ENCODE measurements at regions not wholly inside any gene's neighbourhood (a gene's known extent, or its start where the extent isn't known, plus 50 kb on each side); places are given as distances from the start of the nearest gene placed in this dataset.

DNA sequence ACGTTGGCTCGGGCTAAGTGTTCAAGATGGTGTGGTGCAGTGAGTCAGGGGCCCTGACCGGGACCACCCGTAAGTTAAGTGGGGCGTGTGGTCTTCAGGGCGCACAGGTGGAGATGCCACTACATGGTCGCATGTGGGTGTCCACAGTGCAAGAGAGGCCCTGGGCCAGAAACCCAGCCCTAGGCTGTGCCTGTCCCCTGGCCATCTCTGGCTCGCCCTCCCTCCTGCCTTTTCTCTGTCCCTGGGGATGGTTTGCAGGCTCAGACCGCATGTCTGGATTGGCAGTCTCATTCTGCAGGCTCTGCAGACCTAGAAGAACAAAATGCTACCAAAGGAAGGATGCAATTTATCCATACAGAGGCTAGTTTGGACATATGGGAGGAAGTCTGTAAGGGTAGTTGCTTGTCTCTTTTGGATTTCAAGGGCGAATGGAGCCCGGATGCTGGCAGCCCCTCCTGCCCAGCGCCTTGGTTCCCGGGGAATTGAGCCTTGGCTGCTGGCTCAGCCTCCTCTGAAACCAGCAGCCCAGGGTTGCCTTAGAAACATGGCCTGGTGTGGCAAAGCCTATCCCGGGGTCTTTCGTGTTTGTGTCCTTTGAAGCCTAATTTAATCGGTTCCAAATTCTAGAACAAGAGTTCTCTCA, 417.5 kb upstream of the HS6ST1 start:
- no peak for DNase-seq

DNA sequence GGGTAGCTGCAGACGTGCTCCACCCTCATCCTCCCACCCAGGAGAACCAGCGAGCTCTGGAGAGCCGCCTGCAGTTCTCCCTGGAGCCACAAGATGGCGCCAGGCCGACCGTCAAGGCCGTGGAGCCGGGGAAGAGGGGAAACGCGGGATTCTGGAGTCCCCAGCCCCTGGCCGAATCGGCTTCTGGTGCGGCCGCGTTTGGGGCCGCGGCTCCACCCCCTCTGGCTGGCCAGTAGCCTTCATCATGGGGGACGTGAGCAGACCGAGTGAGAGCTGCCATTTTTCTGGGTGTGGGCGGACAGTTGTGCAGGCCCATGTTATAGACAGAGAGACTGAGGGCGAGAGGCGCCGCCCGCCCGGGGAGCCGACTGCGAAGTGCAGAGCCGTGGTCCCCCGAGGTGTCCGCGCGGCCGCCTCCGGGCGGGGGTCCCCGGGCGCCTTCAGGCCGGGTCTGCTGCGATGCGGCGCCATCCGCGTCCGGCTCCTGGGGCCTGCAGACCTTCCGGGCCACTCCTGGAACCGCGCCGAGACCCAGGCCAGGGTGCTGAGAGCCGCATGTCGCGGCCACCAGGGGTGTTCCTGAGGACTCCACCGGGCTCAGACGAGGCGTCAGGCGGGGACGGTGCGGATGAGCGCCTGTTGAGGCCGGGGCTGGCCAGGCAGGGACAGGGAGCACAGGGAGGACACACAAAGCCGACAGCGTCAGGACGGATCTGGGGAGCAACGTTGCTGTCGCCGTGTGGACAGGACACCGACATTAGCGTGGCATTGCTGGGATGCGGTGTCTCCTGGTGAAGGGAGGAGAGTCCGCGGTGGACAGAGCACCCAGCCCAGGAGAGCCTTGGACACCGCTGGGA, 418.2 kb upstream of the HS6ST1 start:
- DNase-seq = peak; percentile 91

DNA sequence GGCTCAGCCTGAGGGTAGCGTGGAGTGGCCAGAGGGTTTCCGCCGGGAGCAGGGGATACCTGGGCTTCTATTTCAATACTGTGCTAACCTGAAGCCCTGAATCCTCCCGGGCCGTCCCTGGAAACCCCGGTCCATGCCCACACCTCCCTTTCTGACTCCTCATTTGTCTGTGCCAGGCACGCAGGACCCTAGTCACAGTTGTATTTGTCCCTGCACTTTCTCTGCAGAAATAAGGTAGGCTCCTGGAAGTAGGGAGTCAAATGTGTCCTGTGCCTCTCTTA, 418.8 kb upstream of the HS6ST1 start:
- DNase-seq = no peak

DNA sequence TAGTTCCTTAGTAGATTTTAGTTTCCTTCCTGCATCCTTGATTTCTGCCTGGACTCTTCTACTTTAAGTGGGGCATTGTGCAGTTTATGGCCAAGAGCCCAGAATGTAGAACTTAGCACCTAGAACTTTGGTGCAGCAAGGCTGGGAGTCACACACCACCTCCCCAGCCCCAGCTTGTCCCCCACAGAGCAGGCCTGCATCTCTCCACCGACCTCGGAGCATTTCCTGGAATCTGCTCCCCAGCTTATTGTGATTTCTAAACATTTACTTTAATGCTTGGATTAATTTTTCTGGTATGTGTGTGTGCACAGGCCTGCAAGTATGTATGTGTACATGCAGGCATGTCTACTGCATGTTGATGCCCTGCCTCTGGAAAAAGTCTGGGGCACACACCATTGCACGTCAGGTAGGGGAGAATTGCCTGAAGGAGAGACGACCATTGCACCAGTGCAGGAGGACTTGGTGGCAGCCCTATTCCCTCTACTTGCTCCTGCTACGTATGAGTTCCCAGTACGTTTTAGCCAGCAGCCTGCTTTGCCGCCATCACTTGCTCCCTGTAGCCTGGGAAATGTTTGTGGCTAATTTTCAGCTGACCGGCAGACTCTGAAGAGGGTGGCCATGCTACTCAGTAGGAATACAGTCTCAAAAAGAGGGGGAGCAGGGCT, 419.9 kb upstream of the HS6ST1 start:
- no peak for DNase-seq

DNA sequence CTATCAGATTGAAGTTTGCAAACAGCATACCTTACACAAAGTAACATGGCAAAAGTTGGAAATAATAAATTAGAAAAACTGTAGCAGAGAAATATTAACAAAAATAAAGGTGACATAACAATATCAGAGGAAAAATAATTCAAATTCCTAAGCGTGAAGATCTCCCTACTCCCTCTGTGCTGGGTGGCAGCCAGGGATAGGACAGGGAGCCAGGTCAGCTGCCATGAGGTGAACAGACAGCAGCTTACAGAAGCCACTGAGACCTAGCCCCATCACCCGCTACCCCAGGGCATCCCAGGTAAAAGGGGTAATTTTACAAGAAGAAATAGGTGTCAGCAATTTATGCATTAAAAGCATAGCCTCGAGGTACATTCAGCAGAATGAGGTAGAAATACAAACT, 423.8 kb upstream of the HS6ST1 start:
- DNase-seq = no peak

DNA sequence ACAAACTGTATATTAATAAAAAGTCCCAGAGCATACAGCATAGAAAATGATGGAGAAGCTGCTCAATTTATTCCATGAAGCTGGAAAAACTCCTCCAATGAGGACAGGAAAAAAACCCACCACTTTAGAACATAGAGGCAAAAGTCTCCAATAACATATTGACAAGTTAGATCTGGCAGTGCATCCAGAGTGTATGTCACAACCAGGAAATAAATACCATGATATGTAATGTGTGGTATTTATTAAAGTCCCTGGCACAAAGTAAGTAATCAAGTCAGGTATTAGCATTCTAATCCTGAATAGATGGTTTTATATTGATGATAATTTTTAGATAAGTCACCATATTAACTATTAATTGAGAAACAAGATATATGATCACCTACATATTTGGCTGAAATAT, 427.3 kb upstream of the HS6ST1 start:
- no peak for DNase-seq

DNA sequence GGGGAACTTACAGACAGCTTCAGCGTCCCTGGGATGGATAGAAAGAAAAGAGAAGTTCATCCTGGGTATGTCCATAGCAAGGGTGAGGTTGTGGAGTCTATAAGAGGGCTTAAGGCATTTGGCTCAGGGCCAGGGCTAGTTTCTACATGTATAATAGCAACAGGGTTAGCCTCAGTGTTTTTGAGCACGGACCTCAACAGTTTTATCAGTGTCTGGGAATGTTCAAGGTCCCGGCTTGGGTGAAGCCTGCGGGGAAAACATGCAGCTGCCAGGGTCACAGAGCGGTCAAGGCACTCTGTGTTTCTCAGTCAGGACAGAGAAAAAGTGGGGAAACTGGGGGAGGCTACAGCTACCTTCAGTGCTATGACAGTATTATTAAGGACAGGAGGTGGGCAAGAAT, 427.7 kb upstream of the HS6ST1 start:
- DNase-seq = peak; percentile 51

DNA sequence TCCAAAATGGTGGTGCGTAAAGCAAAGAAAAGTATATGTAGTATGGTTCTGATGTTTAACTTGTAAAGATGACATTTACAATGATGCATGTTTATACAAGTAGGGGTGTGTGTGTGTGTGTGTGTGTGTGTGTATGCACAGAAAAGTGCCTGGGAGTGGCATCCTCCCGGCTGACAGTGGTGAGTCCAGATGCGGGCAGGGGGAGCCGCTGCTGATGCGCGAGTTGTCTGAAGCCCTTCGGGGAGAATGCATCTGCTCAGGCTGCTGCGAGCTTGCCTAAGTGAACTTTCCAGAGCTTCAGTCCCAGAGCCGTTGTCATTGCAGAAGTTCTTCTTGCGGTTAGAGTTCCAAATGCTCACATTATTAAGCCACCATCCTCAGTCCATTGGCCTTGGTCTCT, 429.7 kb upstream of the HS6ST1 start:
- DNase-seq = no peak

DNA sequence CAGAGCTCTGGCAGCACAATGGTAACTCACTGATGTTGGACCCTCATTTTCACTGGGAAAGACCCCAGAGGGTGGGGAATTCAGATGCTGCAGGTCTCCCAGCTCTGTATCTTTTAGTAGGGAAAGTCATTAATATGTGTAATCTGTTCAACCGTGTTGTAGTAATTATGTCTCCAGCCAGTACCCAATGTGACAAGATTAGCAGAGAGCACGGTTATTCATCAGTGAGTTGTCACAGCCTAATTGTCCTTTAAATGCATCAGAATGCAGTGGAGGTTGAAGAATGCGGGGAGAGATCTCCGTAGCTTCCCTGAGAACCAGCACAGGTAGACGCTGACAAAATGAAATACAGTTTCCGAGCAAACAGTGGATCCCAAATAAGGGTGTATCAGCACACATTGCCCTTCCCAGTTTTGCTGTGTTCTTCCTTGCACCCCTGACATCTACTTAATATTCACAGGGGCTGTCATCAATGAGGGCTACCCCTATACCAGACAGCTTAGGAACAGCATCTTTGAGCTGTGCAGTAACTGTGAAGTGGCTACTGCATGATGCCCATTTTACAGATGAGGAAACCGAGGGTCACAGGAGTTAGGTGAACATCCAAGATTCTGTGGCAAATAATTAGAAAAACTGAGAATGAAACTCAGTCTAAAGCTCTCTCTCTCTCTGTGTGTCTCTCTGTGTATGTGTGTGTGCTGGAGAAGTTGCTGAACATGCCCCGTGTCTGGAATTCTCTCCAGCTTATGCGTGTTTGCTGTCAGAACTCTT, 430.4 kb upstream of the HS6ST1 start:
- DNase-seq = no peak

DNA sequence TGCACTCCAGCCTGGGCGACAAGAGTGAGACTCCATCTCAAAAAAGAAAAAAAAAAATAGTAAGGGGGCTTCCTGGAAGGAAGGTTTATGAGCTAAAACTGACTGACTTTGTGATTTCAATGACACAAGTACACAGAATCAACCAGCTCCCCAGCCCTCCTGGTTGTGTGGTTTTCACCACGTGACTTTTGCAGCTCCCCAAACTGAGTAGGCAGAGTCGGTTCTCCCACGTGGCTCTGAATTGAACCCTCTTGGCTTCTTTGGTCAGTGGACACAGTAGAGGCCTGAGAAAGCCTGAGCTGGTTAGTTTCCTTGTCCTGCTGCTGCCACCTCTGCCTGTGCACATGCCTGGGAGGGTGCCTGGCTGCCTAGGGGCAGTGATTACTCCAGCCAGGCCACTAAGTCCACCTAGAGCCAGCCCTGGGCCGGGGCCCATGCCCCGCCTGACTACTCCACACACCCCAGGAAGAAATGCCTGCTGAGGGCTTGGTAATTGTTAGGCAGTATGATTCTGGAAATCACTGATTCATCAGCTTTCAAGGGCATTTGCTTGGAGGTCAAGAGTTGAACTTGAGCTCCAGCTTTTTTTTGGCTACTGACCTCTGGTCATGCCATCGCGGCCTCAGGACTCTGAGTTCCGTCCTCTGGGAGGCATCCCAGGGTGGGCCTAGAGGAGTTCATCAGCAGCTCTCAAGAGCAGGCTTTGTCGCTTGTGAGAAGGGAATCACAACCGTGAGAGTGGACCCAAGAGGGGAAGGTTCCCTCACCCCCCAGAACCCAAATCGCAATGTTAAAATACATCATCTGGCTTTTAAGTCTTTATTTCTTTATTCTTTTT, 431.9 kb upstream of the HS6ST1 start:
- no peak for DNase-seq

DNA sequence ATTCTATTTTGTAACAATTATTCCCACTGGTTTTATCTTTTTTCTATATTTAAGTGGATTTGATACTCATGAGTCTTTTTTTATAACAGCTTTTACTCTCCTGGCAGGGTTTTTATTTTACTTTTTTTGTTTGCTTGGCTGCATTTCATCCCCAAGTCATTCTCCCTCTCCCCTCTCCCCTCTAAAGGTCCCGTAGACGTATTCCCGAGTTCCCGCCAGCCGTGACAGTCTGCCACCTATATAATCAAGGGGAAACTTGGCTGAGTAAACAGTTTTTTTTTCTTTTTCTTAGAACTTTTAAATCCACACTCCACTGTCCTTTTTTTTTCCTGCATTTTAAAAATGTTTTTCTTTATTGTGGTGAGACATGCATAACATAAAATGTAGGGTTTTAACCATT, 433.1 kb upstream of the HS6ST1 start:
- no peak for DNase-seq

DNA sequence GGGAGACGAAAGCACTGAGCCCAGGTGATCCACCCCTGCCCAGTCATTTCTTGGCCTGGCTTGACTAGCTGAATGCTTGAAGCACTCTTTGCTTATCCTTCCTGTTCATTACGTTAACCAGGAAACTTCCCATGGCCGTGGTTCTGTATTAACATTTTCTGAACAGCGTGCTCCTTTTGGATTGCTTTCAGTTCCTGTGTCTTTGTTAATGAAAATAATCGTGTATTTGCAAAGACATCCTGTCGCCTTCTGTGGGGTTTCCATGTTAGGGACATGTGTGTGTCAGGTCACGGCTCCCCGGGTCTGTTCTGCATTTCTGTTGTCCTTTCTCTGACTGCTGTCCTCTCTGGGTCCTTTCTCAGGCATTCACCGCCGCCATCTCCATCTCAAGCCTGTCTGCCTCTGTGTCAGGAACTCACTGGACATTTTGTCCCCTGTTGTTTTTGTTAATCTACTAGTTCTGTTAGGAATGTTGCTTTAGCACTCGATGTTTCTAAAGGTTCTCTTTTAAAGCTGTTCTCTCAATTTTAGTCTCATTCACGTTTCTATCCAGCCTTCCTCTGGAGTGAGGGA, 434.1 kb upstream of the HS6ST1 start:
- no peak for DNase-seq

DNA sequence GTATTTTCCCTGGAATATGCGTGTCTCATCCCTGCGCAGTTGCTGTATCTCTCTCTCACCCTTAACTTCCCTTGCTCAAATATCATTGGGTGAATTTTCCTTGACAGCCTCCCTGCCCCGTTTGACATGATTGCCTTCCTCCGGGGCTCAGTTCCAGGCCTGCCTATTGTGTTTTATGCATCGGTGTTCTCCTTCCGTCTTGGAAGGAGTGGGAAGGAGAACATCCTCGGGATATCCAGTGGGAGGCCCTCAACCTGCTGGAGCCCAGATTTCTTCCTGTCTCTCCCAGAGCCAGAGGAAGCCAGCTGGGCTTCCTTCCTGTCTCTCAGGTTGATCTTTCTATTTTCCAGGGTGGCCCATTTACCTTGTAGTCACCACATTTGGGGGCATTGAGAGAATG, 434.7 kb upstream of the HS6ST1 start:
- DNase-seq = no peak

DNA sequence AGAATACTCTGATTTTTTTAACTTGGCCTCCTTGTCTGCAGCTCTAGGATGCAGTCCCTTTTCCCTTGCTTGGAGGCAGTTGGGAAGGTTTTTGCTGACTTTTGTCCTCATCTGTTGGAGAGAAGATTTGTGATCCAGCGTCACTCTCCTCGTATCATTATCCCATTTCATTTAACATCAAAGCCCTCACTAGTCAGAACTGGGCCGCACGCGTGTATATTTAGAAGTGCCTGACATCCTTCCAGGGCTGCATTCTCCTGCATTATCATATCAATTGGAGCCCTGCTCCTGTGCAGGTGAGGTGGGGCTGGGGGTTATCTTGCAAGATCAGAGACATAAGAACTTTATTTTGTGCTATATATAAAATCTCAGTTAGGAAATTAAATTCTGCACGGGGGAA, 435.1 kb upstream of the HS6ST1 start:
- no peak for DNase-seq

DNA sequence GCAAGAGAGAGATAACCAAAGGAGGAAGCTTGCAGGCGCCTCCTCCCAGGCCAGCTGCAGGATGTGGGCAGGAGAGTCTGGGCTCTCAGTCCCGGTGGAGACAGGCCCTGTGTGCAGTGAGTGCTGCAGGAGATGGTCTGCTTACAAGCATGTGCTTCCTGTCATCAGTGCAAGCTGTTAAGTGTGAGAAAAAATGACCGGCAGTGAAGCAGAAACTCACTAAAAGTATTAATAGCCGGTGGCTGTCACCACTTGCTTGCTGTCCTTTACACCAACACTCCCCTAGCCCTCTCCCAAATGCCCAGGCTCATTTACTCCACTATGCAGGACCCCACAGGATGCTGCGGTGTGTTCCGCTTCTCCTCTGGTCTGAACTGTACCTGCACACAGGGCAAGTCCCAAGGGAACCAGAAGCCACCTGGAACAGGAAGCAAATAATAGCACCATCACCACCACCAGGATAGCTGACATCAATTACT, 435.6 kb upstream of the HS6ST1 start:
- no peak for DNase-seq

DNA sequence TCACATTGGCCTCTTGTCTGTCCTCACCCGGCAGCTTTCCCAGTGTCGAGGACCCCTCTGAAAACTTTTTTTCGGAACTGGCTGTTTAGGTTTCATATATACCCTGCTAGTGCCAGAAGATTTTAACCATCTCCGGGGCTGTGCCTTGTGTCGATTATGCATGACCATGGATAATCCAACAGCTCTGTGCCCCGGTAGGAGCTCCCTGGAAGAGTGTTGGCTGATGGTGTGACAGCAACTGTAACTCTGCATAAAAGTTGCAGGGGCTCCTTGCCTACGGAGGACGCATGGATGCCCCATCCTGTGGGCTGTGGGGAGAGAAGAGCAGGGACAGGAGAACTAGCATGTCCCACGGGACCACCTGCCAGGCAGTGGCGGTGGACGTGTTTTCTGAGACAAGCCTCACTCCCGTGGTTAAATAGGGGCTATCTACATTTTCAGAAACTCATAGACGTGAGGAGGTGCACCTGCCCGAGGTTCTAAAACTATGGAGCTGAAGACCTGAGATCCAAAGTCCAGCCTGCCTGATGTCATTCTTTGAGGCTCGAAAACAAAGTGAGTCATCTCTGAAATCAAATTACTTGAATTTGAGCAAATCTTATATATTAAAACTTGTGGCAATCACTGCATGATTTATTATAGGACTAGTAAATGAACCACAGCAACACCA, 437.2 kb upstream of the HS6ST1 start:
- no peak for DNase-seq

DNA sequence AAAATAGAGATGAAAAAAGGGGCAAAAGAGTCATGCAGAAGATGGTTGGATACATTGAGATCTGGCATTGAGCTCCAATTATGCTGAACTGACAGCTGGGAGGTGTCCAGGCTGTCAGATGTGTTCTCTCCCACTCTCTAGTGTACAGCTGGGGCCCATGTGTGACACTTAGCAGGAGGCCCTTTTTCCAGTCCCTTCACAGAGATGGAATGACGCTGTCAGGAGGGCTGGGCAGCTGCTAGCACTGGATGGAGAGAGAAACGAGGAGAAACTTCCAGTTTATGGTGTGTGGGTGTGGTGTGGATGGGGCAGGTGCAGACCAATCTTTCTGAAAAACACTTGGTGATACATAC, 437.7 kb upstream of the HS6ST1 start:
- DNase-seq = no peak

DNA sequence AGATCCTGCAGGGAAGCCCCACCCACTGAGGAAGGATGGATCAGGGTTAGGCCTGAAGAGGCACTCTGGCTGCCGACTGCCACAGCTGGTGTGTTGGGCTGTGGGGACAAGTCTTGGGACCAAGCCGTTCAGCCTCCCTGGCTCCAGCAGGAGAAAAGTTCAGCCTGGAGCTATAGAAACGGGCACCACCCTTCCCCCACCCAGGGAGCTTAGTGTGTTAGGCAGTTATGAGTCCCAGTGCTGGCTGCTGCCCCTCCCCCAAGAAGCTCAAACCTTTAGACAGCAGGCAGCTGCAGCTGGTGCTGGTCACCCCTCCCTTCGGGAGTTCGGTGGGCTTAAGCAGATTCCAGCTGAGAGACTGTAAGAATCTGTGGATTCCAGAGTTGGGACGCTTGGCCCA, 447.1 kb upstream of the HS6ST1 start:
- DNase-seq = no peak

DNA sequence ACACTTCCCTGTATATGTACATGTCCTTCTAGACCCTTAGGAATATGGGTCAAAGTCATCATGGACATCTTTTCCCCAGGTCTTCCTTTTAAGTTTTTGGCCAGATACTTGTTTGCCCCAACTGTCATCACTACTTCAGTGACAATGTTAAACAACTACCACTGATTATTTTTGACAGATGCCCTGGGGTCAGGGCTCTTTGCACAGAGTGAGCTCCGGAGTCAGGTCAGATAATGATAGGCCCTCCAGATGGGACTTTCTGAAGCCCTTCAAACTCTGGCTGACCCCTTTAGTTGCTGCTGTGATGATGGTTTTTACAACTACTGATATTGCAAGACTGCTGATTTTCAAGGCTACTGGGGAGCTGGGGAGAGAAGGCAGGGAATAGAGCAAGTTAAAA, 449.4 kb upstream of the HS6ST1 start:
- DNase-seq = no peak

DNA sequence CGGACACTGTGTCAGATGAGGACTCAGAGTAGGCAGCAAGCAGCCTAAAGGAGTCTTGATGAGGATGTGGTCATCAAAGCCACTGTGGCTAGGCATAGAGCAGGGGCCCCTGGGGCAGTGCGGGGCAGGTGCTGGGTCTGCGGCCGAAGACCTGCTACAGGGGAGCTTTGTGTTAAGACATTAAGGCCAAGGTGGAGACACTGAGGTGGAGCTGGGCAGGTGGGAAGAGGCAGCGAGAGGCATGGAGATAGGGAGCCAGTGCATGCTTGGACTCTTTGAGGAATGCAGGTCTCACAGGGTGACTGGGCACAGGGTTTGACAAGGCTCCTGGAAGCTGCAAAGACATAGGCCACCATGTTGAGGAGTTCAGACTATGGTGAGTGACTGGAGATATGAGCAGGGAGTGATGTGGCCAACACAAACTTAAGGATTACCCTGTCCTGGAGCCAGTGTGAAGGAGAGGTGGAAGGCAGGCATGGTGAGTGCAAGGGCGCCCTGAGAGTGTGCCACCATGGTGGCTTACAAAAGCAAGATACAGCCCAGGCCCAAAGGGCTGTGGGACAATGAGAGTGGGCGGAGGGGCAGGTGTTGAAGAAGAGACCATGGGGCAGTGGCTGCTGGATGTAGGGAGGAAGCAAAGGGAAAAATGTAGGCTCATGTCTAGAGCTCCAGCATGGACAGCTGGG, 450.9 kb upstream of the HS6ST1 start:
- DNase-seq = no peak

Data from left hindlimb (tissue), 1 donor.